Stimulated activated CD4-positive, alpha-beta T cell treated with anti-CD3 and anti-CD28 coated beads, TNF-alpha, amount 100 ng/mL, for 48 hours (primary cell): ENCODE measurements at regions not wholly inside any gene's neighbourhood (a gene's known extent, or its start where the extent isn't known, plus 50 kb on each side); places are given as distances from the start of the nearest gene placed in this dataset.
"Not testable (repeated sequence)": the region's sequence is repeated elsewhere in the genome, so short reads cannot be mapped to it uniquely, and the experiment has no call there.

Experiments
- DNase-seq, 3 donors: peaks; one replicate each; pipeline ENCODE4 v3.0.0-alpha.2; 2020; ENCODE audit warnings: low read depth in 3 of 3

GRCh38 chr20:43404878-43405277, 52.8 kb upstream of the SRSF6 start:
- DNase-seq = peak in 1 of 3 donors; percentile 15

GRCh38 chr20:43400882-43401281, 56.8 kb upstream of the SRSF6 start:
- DNase-seq = not testable (repeated sequence)

GRCh38 chr20:43398676-43399324, 58.9 kb upstream of the SRSF6 start:
- DNase-seq = no peak

DNA sequence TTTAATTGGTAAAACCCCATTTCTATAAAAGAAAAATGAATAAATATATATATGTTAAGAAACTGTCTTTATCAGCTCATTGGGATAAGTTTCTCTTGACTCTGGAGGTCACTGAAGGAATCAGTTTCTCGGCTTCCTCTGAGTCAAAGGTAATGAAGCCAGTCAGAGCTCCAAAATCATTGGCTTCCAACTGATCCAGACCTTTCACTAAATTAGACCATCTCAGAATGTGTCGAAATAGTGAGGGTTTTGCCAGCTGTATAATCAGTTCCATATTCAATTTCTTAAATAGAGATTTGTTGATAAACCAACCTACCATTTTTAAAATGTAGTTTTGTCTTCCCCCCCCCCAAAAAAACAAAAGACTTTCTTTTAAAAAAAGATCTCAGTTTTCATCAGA, 60.5 kb upstream of the SRSF6 start:
- no peak for DNase-seq

DNA sequence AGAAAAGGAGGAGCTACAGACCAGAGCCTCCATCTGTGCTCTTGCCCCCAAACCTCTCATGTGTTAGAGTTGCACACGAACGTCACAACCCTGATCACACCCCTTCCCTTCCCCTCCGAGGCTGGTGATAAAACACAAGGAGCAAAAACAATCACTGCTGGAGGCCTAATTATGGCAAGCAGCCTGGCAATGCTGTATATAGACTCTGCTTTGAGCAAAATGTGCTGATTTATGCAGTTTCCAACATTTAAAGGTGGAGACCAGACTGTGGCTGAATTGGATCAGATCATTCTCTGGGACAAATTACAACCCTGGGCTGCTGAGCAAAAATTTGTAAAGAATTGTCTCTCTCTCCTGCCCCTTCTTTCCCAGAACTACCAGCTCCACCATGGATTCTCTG, 64.6 kb upstream of the SRSF6 start:
- DNase-seq = no peak

- DNase-seq = no peak
Observed at GRCh38 chr20:43392561-43392960, 65.1 kb upstream of the SRSF6 start.

GRCh38 chr20:43389839-43390626, 67.7 kb upstream of the SRSF6 start:
- no peak for DNase-seq

DNA sequence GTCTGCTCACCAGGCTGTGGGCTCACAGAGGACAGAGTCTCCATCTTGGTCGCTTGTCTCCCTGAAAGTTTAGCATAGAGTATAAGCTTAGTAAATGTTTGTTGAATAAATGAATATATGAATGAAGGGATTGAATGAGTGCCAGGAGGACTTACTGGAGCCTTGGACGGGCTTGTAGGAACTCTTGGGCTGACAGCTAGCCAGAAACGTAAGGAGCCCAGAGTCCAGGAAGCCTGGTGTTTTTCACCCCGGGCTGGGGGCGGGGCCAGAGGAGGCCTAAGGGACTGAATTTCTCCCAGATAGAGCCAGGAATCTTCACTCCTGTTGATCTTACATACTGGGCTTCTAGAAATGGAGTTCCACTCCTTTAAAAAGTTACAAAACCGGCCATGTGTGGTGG, 68.5 kb upstream of the SRSF6 start:
- no peak for DNase-seq

- no peak for DNase-seq
Observed at GRCh38 chr20:43388268-43389002, 69.3 kb upstream of the SRSF6 start.

DNA sequence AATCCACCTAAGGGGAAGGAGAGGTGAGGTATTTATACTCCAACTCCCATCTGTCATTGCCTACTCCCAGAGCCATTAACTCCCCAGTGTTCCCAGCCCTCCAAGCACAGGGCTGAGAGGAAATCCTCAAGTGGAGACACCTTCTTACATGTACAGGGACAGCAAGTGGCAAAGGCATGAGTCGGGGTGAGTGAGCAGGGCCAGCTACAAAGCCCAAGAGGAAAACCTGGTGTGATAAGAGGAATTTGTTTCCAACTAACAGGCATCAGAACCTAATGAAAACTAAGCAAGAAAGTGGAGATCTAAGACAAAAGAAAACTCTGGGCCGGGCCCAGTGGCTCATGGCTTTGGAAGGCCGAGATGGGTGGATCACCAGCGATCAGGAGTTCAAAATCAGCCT, 70.0 kb upstream of the SRSF6 start:
- DNase-seq = no peak

DNA sequence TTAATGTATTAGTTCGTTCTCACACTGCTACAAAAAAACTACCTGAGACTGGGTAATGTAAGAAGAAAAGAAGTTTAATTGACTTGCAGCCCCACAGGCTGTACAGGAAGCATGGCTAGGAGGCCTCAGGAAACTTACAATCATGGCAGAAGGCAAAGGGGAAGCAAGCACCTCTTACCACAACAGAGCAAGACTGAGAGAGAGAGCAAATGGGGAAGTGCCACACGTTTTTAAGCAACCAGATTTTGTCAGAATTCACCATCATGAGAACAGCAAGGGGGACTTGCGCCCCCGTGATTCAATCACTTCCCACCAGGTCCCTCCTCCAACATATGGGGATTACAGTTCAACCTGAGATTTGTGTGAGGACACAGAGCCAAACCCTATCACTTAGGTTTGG, 70.8 kb upstream of the SRSF6 start:
- no peak for DNase-seq

DNA sequence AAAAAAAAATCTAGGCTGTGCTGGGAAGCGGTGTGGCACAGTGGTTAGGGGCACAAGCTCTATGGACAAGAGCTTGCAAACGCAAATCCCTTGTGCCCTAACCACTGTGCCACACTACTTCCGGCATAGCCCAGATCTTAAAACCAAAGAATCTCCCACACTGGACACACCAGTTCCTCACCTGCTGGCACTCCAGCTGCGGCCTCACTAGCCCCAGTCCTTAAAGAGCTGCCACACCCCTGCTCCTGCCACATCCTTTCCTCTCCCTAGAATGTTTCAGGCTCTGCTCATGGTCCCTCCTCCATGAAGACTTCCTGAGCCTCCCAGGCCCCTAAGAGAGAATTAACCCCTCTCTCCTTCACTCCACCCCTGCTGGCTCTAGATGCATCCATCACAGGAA, 71.8 kb upstream of the SRSF6 start:
- no peak for DNase-seq

- no peak for DNase-seq
Observed at GRCh38 chr20:43384101-43384940, 73.4 kb upstream of the SRSF6 start.

- DNase-seq = no peak
Observed at GRCh38 chr20:43383026-43383795, 74.5 kb upstream of the SRSF6 start.

GRCh38 chr20:43382135-43382534, 75.6 kb upstream of the SRSF6 start:
- DNase-seq = not testable (repeated sequence)

DNA sequence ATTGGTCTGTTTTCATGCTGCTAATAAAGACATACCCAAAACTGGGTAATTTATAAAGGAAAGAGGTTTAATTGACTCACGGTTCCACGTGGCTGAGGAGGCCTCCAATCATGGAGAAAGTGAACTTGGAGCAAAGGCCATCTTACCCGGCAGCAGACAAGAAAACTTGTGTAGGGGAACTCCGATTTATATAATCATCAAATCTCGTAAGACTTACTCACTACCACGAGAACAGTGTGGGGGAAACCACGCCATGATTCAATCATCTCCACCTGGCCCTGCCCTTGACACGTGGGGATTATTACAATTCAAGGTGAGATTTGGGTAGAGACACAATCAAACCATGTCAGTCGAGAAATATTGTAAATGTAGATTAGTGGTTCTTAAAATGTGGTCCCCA, 76.2 kb upstream of the SRSF6 start:
- peak in 1 of 3 donors; percentile 24 for DNase-seq

DNA sequence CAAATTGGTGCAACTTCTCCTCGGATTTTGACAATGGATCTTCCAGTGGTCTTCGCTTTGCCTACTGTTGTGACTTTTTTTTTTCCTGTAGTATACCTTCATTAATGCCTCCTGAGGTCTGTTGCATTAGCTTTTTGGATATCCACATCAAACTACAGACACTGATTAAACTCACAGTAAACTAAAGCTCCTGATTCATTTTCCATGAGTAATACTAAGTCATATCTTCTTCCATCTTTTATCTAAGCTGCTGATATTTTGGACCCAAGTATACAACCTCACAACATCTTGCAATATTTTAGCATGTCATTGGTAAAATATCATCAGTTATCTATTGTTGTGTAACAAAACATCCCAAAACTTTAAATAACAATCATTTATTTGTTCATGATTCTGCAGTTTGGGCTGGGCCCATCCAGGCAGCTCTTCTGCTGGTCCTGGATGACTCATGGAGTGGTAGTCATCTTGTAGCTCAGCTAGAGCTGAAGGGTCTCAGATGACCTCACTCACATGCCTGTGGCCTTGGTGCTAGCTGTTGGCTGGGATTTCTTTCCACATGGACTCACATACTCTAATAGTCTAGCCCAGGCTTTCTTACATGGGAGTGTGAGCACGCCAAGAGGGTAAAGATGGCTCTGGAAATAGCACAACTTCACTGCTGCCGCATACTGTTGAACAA, 78.3 kb upstream of the SRSF6 start:
- no peak for DNase-seq

DNA sequence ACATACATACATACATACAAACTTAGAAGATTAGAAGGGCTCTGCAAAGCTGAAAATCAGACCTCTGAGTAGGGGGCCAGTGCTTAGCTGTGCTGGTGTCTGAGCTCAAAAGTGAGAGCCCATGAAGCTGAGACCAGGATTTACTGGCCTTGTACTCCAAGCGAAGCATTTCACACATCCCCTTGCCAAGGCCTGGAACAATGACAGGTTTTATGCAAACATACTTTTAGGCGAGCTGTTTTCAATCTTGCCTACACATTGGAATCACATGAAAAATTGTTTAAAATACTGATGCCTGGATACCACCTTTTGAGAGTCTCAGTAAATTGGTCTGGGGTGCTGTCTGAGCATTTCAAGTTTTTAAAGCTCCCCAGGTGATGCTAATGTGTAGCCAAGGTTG, 80.9 kb upstream of the SRSF6 start:
- DNase-seq = no peak

DNA sequence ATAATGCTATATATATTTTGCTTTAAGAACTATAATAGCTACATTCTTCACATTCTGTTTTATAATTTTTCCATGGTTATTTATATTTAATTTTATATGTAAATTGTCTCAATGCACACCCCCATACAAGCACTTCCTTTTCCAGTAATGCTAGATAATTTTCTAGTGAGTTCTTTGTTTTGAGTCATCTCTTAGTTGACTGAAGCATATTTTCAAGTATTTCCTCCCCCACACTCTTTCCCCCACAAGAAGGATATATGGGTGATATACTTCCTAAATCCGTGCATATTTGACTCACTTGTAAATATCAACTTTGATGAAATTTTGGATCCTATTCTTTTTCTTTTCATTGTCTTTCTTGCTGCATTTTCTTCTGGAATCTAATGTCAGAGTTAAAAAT, 82.1 kb upstream of the SRSF6 start:
- no peak for DNase-seq

GRCh38 chr20:43372051-43372450, 85.6 kb upstream of the SRSF6 start:
- no peak for DNase-seq

GRCh38 chr20:43365691-43366090, 92.0 kb upstream of the SRSF6 start:
- DNase-seq = no peak
